H1 (cell line): ENCODE measurements at regions not wholly inside any gene's neighbourhood (a gene's known extent, or its start where the extent isn't known, plus 50 kb on each side); places are given as distances from the start of the nearest gene placed in this dataset.

Experiments used
- CTCF ChIA-PET: fragments of 300-600 bp; sonication (Branson Sonifier 250); formaldehyde crosslinking; loops from one replicate; lab custom pipeline; 2021; ENCODE audit not compliant: partially characterized antibody; lab: Charles Lee
- POLR2A ChIA-PET: fragments of 300-600 bp; sonication (Branson Sonifier 250); formaldehyde crosslinking; loops from one replicate; lab custom pipeline; 2021; ENCODE audit warnings: inconsistent platforms; ENCODE audit not compliant: partially characterized antibody; lab: Charles Lee
- DNase-seq, 2 experiments: peaks; one replicate each; pipeline versions ENCODE4 v3.0.0 to v3.0.0-alpha.2; 2010 to 2022; ENCODE audit warnings: low spot score in 2 of 2, low read depth in 1 of 2, mixed read lengths in 1 of 2
- FAIRE-seq: peaks from 2 replicates; lab custom pipeline; 2011; peaks lifted over from hg19 to GRCh38; lab: Jason Lieb, UNC
- H2AFZ ChIP-seq: 2 replicates; pipeline ENCODE4 v1.8.1; 2012; ENCODE audit warnings: low read length, inconsistent platforms
- H2AK5ac ChIP-seq: 2 replicates; pipeline ENCODE4 v1.6.1; 2013; ENCODE audit warnings: low read depth, low read length
- H2BK120ac ChIP-seq: replicated peaks from 2 replicates; pipeline ENCODE3; 2013; ENCODE audit warnings: low read depth, low read length, inconsistent platforms
- H2BK12ac ChIP-seq: 2 replicates; pipeline ENCODE4 v1.6.1; 2013; ENCODE audit warnings: low read depth, low read length
- H2BK15ac ChIP-seq: 2 replicates; pipeline ENCODE4 v1.6.1; 2013; ENCODE audit warnings: low read length
- H2BK20ac ChIP-seq: 2 replicates; pipeline ENCODE4 v1.6.1; 2013; ENCODE audit warnings: low read length
- H2BK5ac ChIP-seq: 2 replicates; pipeline ENCODE4 v1.6.1; 2013; ENCODE audit warnings: low read depth, low read length
- H3K14ac ChIP-seq: 2 replicates; pipeline ENCODE4 v1.6.1; 2013; ENCODE audit warnings: inconsistent platforms; ENCODE audit not compliant: insufficient read length
- H3K18ac ChIP-seq: 2 replicates; pipeline ENCODE4 v1.6.1; 2013; ENCODE audit warnings: low read length; ENCODE audit errors: extremely low read depth
- H3K23ac ChIP-seq: 2 replicates; pipeline ENCODE4 v1.6.1; 2013; ENCODE audit warnings: inconsistent platforms; ENCODE audit not compliant: insufficient read length
- H3K23me2 ChIP-seq: 2 replicates; pipeline ENCODE4 v1.6.1; 2013; ENCODE audit warnings: low read depth, low read length
- H3K27ac ChIP-seq: 2 replicates; pipeline ENCODE4 v1.6.1; 2011; ENCODE audit warnings: low read depth, low read length, inconsistent platforms
- H3K27me3 ChIP-seq, 4 experiments: replicated peaks in 1 of 4; 1 replicate in 1 of 4; 2 replicates in 3 of 4; pipeline versions ENCODE4 v1.6.1 to v1.8.1; 2011 to 2013; ENCODE audit warnings: low read length in 3 of 4, mild to moderate bottlenecking in 3 of 4, inconsistent platforms in 2 of 4, mixed read lengths in 2 of 4, moderate library complexity in 1 of 4; ENCODE audit not compliant: control insufficient read depth in 3 of 4, insufficient read depth in 3 of 4; ENCODE audit errors: extremely low read depth in 1 of 4
- H3K36me3 ChIP-seq, 4 experiments: 2 replicates each; pipeline versions ENCODE4 v1.6.1 to v1.8.1; 2011 to 2013; ENCODE audit warnings: mild to moderate bottlenecking in 4 of 4, low read length in 3 of 4, moderate library complexity in 2 of 4, control low read depth in 1 of 4, inconsistent platforms in 1 of 4; ENCODE audit not compliant: insufficient read depth in 4 of 4, control insufficient read depth in 2 of 4
- H3K4ac ChIP-seq: replicated peaks from 2 replicates; pipeline ENCODE3; 2013; ENCODE audit warnings: low read length, low read depth, mixed read lengths, inconsistent platforms; ENCODE audit not compliant: insufficient read length
- H3K4me1 ChIP-seq, 4 experiments: replicated peaks in 1 of 4; 1 replicate in 1 of 4; 2 replicates in 3 of 4; pipeline versions ENCODE4 v1.6.1 to v1.8.1; 2011 to 2013; ENCODE audit warnings: low read length in 3 of 4, inconsistent platforms in 2 of 4, mixed read lengths in 1 of 4; ENCODE audit not compliant: insufficient read depth in 4 of 4, control insufficient read depth in 3 of 4
- H3K4me2 ChIP-seq, 2 experiments: 2 replicates each; pipeline versions ENCODE4 v1.6.1 to v1.8.1; 2011 to 2013; ENCODE audit warnings: low read depth in 2 of 2, low read length in 2 of 2, control low read depth in 1 of 2, inconsistent platforms in 1 of 2, mild to moderate bottlenecking in 1 of 2; ENCODE audit not compliant: insufficient read depth in 1 of 2
- H3K4me3 ChIP-seq, 4 experiments: fragments of 200-600, 300-600 bp in 1 of 4; sonication (generic), shearing (Covaris generic), sonication (Bioruptor Twin) in 1 of 4; 2 replicates each; pipeline versions ENCODE4 v1.5.1 to v1.8.1; 2011 to 2016; ENCODE audit warnings: low read length in 4 of 4, low read depth in 3 of 4, control low read depth in 2 of 4, inconsistent platforms in 2 of 4, mild to moderate bottlenecking in 2 of 4, mixed read lengths in 1 of 4, moderate library complexity in 1 of 4; ENCODE audit not compliant: insufficient read depth in 2 of 4; ENCODE audit errors: extremely low read depth in 1 of 4
- H3K56ac ChIP-seq: replicated peaks from 2 replicates; pipeline ENCODE3; 2013; ENCODE audit warnings: low read depth, mild to moderate bottlenecking, mixed read lengths, low read length, inconsistent platforms; ENCODE audit not compliant: insufficient read length
- H3K79me1 ChIP-seq: 2 replicates; pipeline ENCODE4 v1.6.1; 2013; ENCODE audit warnings: low read depth, low read length, control low read depth
- H3K79me2 ChIP-seq, 2 experiments: 2 replicates each; pipeline versions ENCODE4 v1.6.1 to v1.8.1; 2012 to 2013; ENCODE audit warnings: low read length in 2 of 2, mild to moderate bottlenecking in 2 of 2, inconsistent platforms in 1 of 2; ENCODE audit not compliant: insufficient read depth in 2 of 2, control insufficient read depth in 1 of 2
- H3K9ac ChIP-seq, 4 experiments: replicated peaks in 1 of 4; 1 replicate in 1 of 4; 2 replicates in 3 of 4; pipeline versions ENCODE4 v1.6.1 to v1.8.1; 2011 to 2013; ENCODE audit warnings: low read depth in 3 of 4, low read length in 3 of 4, control low read depth in 2 of 4, mild to moderate bottlenecking in 2 of 4, moderate library complexity in 2 of 4, inconsistent platforms in 1 of 4; ENCODE audit errors: extremely low read depth in 1 of 4
- H3K9me3 ChIP-seq, 2 experiments: 2 replicates each; pipeline versions ENCODE4 v1.6.1 to v1.8.1; 2012 to 2013; ENCODE audit warnings: mild to moderate bottlenecking in 2 of 2, moderate library complexity in 2 of 2, control low read depth in 1 of 2, inconsistent platforms in 1 of 2, low read depth in 1 of 2, low read length in 1 of 2, mixed read lengths in 1 of 2; ENCODE audit not compliant: insufficient read depth in 2 of 2
- H4K20me1 ChIP-seq, 2 experiments: replicated peaks in 1 of 2; 2 replicates each; pipeline versions ENCODE3 to v1.8.1; 2011 to 2013; ENCODE audit warnings: inconsistent platforms in 2 of 2, low read length in 2 of 2, mild to moderate bottlenecking in 1 of 2; ENCODE audit not compliant: insufficient read depth in 2 of 2, control insufficient read depth in 1 of 2
- H4K5ac ChIP-seq: 2 replicates; pipeline ENCODE4 v1.6.1; 2013; ENCODE audit warnings: low read length, low read depth, mixed read lengths, inconsistent platforms; ENCODE audit not compliant: insufficient read length
- H4K8ac ChIP-seq: 2 replicates; pipeline ENCODE4 v1.8.0; 2013; ENCODE audit warnings: mild to moderate bottlenecking, moderate library complexity, low read length, inconsistent platforms; ENCODE audit not compliant: insufficient read depth; ENCODE audit errors: extremely low read depth
- H4K91ac ChIP-seq: replicated peaks from 2 replicates; pipeline ENCODE3; 2013; ENCODE audit warnings: low read length, mixed read lengths, inconsistent platforms; ENCODE audit not compliant: insufficient read length
- CBX5 ChIP-seq: fragments of 300-800, 300-1000 bp; sonication (generic); IDR thresholded peaks from 2 replicates; pipeline ENCODE4 v1.7.1; 2016; ENCODE audit warnings: antibody characterized with exemption, low read length, low read depth
- CBX8 ChIP-seq: fragments of 300-800, 300-1000 bp; sonication (generic); IDR thresholded peaks from 2 replicates; pipeline ENCODE4 v1.7.1; 2016; ENCODE audit warnings: low read depth, low read length, borderline replicate concordance
- CHD1 ChIP-seq: IDR thresholded peaks from 2 replicates; pipeline ENCODE4 v1.6.1; 2012; ENCODE audit warnings: low read depth, low read length, improper control_type of control experiment
- CREB1 ChIP-seq: IDR thresholded peaks from 2 replicates; pipeline ENCODE4 v1.6.1; 2012; ENCODE audit warnings: inconsistent platforms
- HDAC2 ChIP-seq, 2 experiments: fragments of 300-600 bp in 1 of 2; sonication (generic) in 1 of 2; IDR thresholded peaks; 2 replicates each; pipeline ENCODE4 v1.6.1; 2011 to 2012; ENCODE audit warnings: low read depth in 2 of 2, low read length in 2 of 2, mild to moderate bottlenecking in 2 of 2, moderate library complexity in 2 of 2, borderline replicate concordance in 1 of 2, inconsistent platforms in 1 of 2
- HDAC6 ChIP-seq: IDR thresholded peaks from one replicate; pipeline ENCODE4 v1.7.1; 2012; ENCODE audit warnings: low read depth, mild to moderate bottlenecking, inconsistent platforms, low read length, moderate library complexity
- JUN ChIP-seq: IDR thresholded peaks from 2 replicates; pipeline ENCODE4 v1.6.1; 2011; ENCODE audit warnings: low read depth, mild to moderate bottlenecking, improper control_type of control experiment, low read length
- KDM1A ChIP-seq: fragments of 200-600, 300-600 bp; sonication (generic); IDR thresholded peaks from 2 replicates; pipeline ENCODE4 v1.7.1; 2016; ENCODE audit warnings: mild to moderate bottlenecking, low read length, borderline replicate concordance
- KDM5A ChIP-seq: fragments of 200-600 bp; IDR thresholded peaks from 2 replicates; pipeline ENCODE4 v1.7.1; 2012; ENCODE audit warnings: mild to moderate bottlenecking, low read length, inconsistent platforms, mixed read lengths
- NANOG ChIP-seq: IDR thresholded peaks from 2 replicates; pipeline ENCODE4 v1.6.1; 2011; ENCODE audit warnings: low read length, low read depth, mild to moderate bottlenecking, inconsistent platforms; ENCODE audit not compliant: insufficient read depth, poor library complexity, severe bottlenecking
- POLR2A ChIP-seq, 2 experiments: IDR thresholded peaks; 1 replicate in 1 of 2; 2 replicates in 1 of 2; pipeline ENCODE4 v1.6.1; 2011; ENCODE audit warnings: low read depth in 2 of 2, low read length in 2 of 2, mild to moderate bottlenecking in 2 of 2; ENCODE audit errors: control extremely low read depth in 1 of 2
- POLR2AphosphoS5 ChIP-seq: IDR thresholded peaks from 2 replicates; pipeline ENCODE4 v1.6.1; 2011; ENCODE audit warnings: low read depth, low read length
- POU5F1 ChIP-seq: IDR thresholded peaks from 2 replicates; pipeline ENCODE4 v1.6.1; 2011; ENCODE audit warnings: low read depth, mild to moderate bottlenecking, low read length, moderate library complexity
- SIRT6 ChIP-seq: IDR thresholded peaks from one replicate; pipeline ENCODE4 v1.7.1; 2012; ENCODE audit warnings: low read length, inconsistent platforms
- SUZ12 ChIP-seq: fragments of 200-600 bp; sonication (generic); IDR thresholded peaks from 2 replicates; pipeline ENCODE4 v1.6.1; 2012; ENCODE audit warnings: mild to moderate bottlenecking, inconsistent platforms, low read length, moderate library complexity, mixed read lengths
- TCF12 ChIP-seq: IDR thresholded peaks from 2 replicates; pipeline ENCODE4 v1.6.1; 2011; ENCODE audit warnings: low read depth, mild to moderate bottlenecking, low read length
- WGBS, 2 experiments: shearing (Covaris generic) in 1 of 2; methylation state at CpG; one replicate each; pipeline versions ENCODE4 v1.1.6 to v1.1.7; 2013 to 2015; ENCODE audit warnings: low lambda C conversion rate in 2 of 2, mixed read lengths in 2 of 2, inconsistent platforms in 1 of 2, low coverage in 1 of 2, missing lambda C conversion rate in 1 of 2; ENCODE audit not compliant: insufficient replicate concordance in 2 of 2, insufficient coverage in 1 of 2, insufficient read length in 1 of 2; ENCODE audit errors: extremely low coverage in 1 of 2, missing lambda C conversion rate in 1 of 2; 5-methylcytosine and 5-hydroxymethylcytosine counted together
- TF ChIP-seq, protein P1 (sequence below): IDR thresholded peaks from 2 replicates; pipeline ENCODE4 v1.6.1; 2012; ENCODE audit warnings: inconsistent platforms

DNA sequence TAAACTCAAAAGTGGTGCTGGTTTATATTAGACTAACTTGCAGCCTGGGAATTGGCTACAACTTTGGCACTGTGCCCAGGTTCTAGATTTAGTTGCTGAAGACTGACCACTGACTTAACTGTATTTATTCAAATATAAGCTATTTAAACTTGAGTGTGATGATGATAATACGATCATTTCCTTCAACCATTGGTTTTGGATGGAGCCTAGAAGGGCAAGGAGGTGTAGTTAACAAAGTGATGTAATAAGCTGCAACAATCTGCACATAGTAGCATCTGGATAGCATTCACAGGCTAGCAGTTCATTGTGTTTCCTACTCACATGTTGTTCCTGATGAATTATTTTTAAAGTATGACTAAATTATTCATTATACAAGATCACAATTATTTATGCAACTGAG, 55.2 kb upstream of the DACH1 start:
- H3K23ac ChIP-seq = no peak overlapping the region
- ChIA-PET CTCF (interaction anchor here (1.1 to 1.6 kb wide), 4 partner anchors 9 to 57 kb away, joined by 3 to 4 read pairs (median 4); no protein-coding TSS in a partner anchor), POLR2A (no interaction called here)
- no peaks in the 10 kb centered on the region for H4K20me1 ChIP-seq
- no peaks in the 10 kb centered on the region for H3K79me1 ChIP-seq
- DNase-seq (no peak), FAIRE-seq (no peak)
- H3K27ac ChIP-seq = no peak overlapping the region
- H2AFZ ChIP-seq = no peak overlapping the region
- no peak overlapping the region for H2AK5ac ChIP-seq
- H2BK15ac ChIP-seq = no peak overlapping the region
- WGBS, 2 experiments = 92% methylated on average over 1 of the region's 1 CpG; no CpG with 5 or more reads in 1 of the 2 experiments
- no peak overlapping the region for H2BK120ac ChIP-seq
- no peaks in the 10 kb centered on the region for H3K79me2 ChIP-seq
- no peak overlapping the region for H3K4me3 ChIP-seq
- H4K8ac ChIP-seq = no peak overlapping the region
- no peak overlapping the region for H3K18ac ChIP-seq
- H3K23me2 ChIP-seq = no peaks in the 10 kb centered on the region
- no peaks in the 10 kb centered on the region for H3K36me3 ChIP-seq
- no peaks in the 10 kb centered on the region for H3K9me3 ChIP-seq
- H2BK12ac ChIP-seq = no peak overlapping the region
- no peak overlapping the region for H2BK5ac ChIP-seq
- H3K4me2 ChIP-seq = no peak overlapping the region
- H3K4me1 ChIP-seq = no peaks in the 10 kb centered on the region
- no peaks in the 10 kb centered on the region for H3K27me3 ChIP-seq
- no peak overlapping the region for H4K91ac ChIP-seq
- H3K4ac ChIP-seq = no peak overlapping the region
- H2BK20ac ChIP-seq = no peak overlapping the region
- H4K5ac ChIP-seq = no peak overlapping the region
- H3K14ac ChIP-seq = no peak overlapping the region
- no peak overlapping the region for H3K9ac ChIP-seq
- no peak overlapping the region for H3K56ac ChIP-seq
- no peak for TF ChIP-seq CHD1
- TF ChIP-seq KDM5A = no peak
- no peak for TF ChIP-seq POU5F1
- TF ChIP-seq CREB1 = no peak
- no peak for TF ChIP-seq SIRT6
- no peak for TF ChIP-seq NANOG
- no peak for TF ChIP-seq KDM1A
- TF ChIP-seq POLR2AphosphoS5 = no peak
- no peak for TF ChIP-seq POLR2A (IDR thresholded peaks at IDR 0.05; ENCODE audit: control extremely low read depth in 1 of 2, low read depth in 2 of 2, low read length in 2 of 2)
- no peak for TF ChIP-seq HDAC6
- no peak for TF ChIP-seq CBX8
- TF ChIP-seq TCF12 = no peak
- TF ChIP-seq CBX5 = no peak
- no peak for TF ChIP-seq HDAC2 (IDR thresholded peaks at IDR 0.05; ENCODE audit: borderline replicate concordance in 1 of 2, low read depth in 2 of 2, low read length in 2 of 2)
- TF ChIP-seq SUZ12 = no peak
- no peak for TF ChIP-seq JUN
- TF ChIP-seq, protein P1, sequence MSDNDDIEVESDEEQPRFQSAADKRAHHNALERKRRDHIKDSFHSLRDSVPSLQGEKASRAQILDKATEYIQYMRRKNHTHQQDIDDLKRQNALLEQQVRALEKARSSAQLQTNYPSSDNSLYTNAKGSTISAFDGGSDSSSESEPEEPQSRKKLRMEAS = no peak
